ENCODE measurements at regions not wholly inside any gene's neighbourhood (a gene's known extent, or its start where the extent isn't known, plus 50 kb on each side); places are given as distances from the start of the nearest gene placed in this dataset.

DNA sequence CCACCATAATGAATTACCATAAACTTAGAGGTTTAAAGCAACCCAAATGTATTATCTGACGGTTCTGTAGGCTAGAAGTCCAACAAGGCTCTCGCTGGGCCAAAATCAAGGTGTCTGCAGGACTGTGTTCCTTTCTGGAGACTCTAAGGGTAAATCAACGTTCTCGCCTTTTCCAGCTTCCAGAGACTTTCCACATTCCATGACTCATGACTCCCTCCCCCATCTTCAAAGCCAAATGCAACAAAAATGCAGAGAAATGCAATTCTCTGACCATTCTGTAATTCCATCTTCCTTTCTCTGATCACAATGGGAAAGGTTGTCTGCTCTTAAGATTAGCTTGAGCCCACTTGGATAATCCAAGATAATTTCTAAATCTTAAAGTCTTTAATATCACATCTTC is 287.1 kb downstream of the LTN1 start:
- Histone ChIP-seq H3K4me2 (ENCODE audit: low read depth, low read length, poor library complexity, severe bottlenecking) (no peak overlapping the region), H3K9me2 (replicated peaks; ENCODE audit: insufficient read depth, low read length) (no peaks in the 10 kb centered on the region), H3K9me3 (ENCODE audit: insufficient read depth, low read length) (no peaks in the 10 kb centered on the region), H3K79me2 (ENCODE audit: insufficient read depth, low read length) (no peaks in the 10 kb centered on the region), H2AFZ (ENCODE audit: low read depth, low read length, severe bottlenecking) (no peak overlapping the region), H3K27ac (ENCODE audit: low read depth, low read length) (no peak overlapping the region), H3F3A (ENCODE audit: insufficient read depth) (no peaks in the 10 kb centered on the region), H3K36me3 (ENCODE audit: low read length) (no peaks in the 10 kb centered on the region), H3K4me3 (ENCODE audit: insufficient read depth, low read length, poor library complexity, severe bottlenecking) (no peak overlapping the region), H4K20me1 (ENCODE audit: low read depth, low read length) (no peaks in the 10 kb centered on the region), H3K9ac (ENCODE audit: low read length) (no peak overlapping the region), H3K27me3 (ENCODE audit: low read length) (no peaks in the 10 kb centered on the region)
- TF ChIP-seq, protein P1, sequence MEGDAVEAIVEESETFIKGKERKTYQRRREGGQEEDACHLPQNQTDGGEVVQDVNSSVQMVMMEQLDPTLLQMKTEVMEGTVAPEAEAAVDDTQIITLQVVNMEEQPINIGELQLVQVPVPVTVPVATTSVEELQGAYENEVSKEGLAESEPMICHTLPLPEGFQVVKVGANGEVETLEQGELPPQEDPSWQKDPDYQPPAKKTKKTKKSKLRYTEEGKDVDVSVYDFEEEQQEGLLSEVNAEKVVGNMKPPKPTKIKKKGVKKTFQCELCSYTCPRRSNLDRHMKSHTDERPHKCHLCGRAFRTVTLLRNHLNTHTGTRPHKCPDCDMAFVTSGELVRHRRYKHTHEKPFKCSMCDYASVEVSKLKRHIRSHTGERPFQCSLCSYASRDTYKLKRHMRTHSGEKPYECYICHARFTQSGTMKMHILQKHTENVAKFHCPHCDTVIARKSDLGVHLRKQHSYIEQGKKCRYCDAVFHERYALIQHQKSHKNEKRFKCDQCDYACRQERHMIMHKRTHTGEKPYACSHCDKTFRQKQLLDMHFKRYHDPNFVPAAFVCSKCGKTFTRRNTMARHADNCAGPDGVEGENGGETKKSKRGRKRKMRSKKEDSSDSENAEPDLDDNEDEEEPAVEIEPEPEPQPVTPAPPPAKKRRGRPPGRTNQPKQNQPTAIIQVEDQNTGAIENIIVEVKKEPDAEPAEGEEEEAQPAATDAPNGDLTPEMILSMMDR (IDR thresholded peaks at IDR 0.05; ENCODE audit: insufficient read depth, low read length, poor library complexity, severe bottlenecking): no peak
- no peak for TF ChIP-seq EZH2phosphoT487 (conservative IDR thresholded peaks at IDR 0.05; ENCODE audit: low read length)

DNA sequence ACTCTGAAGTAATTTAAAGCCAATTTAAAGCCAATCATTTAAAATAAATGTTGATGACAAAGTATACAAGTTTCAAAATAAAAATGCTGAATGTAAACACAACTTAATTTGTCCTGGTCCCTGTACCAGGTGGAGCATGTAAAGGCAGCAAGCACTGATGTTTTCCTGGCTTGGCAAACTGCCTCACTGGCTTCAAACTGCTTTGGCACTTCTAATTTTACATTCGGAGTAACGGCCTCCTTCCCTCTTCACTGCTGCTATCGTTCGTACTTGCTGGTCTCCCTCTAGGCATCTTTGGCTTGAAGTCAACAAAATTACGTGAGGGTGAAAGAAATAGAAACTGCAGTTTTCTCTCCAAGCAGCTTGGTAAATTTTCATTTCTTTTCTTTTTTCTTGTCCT is 287.9 kb downstream of the LTN1 start:
- Histone ChIP-seq H3K9me2 (replicated peaks; ENCODE audit: insufficient read depth, low read length) (no peaks in the 10 kb centered on the region), H3K4me2 (ENCODE audit: low read depth, low read length, poor library complexity, severe bottlenecking) (no peak overlapping the region), H3K4me3 (ENCODE audit: insufficient read depth, low read length, poor library complexity, severe bottlenecking) (no peak overlapping the region), H4K20me1 (ENCODE audit: low read depth, low read length) (no peaks in the 10 kb centered on the region), H2AFZ (ENCODE audit: low read depth, low read length, severe bottlenecking) (no peak overlapping the region), H3K9me3 (ENCODE audit: insufficient read depth, low read length) (no peaks in the 10 kb centered on the region), H3K36me3 (ENCODE audit: low read length) (no peaks in the 10 kb centered on the region), H3K79me2 (ENCODE audit: insufficient read depth, low read length) (no peaks in the 10 kb centered on the region), H3K27me3 (ENCODE audit: low read length) (no peaks in the 10 kb centered on the region), H3F3A (ENCODE audit: insufficient read depth) (no peaks in the 10 kb centered on the region), H3K27ac (ENCODE audit: low read depth, low read length) (no peak overlapping the region), H3K9ac (ENCODE audit: low read length) (no peak overlapping the region)
- TF ChIP-seq, protein P1 (IDR thresholded peaks at IDR 0.05; ENCODE audit: insufficient read depth, low read length, poor library complexity, severe bottlenecking): no peak
- no peak for TF ChIP-seq EZH2phosphoT487 (conservative IDR thresholded peaks at IDR 0.05; ENCODE audit: low read length)

DNA sequence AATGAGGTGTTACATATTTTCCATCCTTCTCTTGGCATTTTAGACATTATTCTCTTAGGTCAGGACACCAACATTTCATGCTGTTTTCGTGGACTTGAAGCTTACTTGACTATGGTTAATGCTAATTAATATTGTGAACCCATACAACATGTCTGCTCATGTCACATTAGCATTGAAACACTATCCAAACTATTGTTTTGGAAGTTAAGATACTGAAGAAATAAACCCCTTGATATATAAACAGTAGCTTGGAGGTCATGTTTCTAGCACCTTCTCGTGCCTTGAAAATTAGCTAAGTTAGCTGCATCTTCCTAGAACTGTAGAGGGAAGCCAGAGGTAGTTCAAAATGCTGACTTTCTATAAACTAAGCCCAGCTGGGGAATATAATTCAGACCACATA is 288.8 kb downstream of the LTN1 start:
- Histone ChIP-seq H3K36me3 (ENCODE audit: low read length) (no peaks in the 10 kb centered on the region), H3F3A (ENCODE audit: insufficient read depth) (no peaks in the 10 kb centered on the region), H2AFZ (ENCODE audit: low read depth, low read length, severe bottlenecking) (no peak overlapping the region), H3K9me2 (replicated peaks; ENCODE audit: insufficient read depth, low read length) (no peaks in the 10 kb centered on the region), H3K4me2 (ENCODE audit: low read depth, low read length, poor library complexity, severe bottlenecking) (no peak overlapping the region), H3K9me3 (ENCODE audit: insufficient read depth, low read length) (no peaks in the 10 kb centered on the region), H3K27me3 (ENCODE audit: low read length) (no peaks in the 10 kb centered on the region), H3K4me3 (ENCODE audit: insufficient read depth, low read length, poor library complexity, severe bottlenecking) (no peak overlapping the region), H3K9ac (ENCODE audit: low read length) (no peak overlapping the region), H4K20me1 (ENCODE audit: low read depth, low read length) (no peaks in the 10 kb centered on the region), H3K27ac (ENCODE audit: low read depth, low read length) (no peak overlapping the region), H3K79me2 (ENCODE audit: insufficient read depth, low read length) (no peaks in the 10 kb centered on the region)
- TF ChIP-seq EZH2phosphoT487 (conservative IDR thresholded peaks at IDR 0.05; ENCODE audit: low read length): no peak
- TF ChIP-seq, protein P1 (IDR thresholded peaks at IDR 0.05; ENCODE audit: insufficient read depth, low read length, poor library complexity, severe bottlenecking): no peak
